ENCODE measurements at regions not wholly inside any gene's neighbourhood (a gene's known extent, or its start where the extent isn't known, plus 50 kb on each side); places are given as distances from the start of the nearest gene placed in this dataset.
A peak's percentile ranks its signal among the peaks of the same experiment; 100 is the strongest.

GRCh38 chr2:225122583-225123486 lies 80.6 kb upstream of the DOCK10 start:
- H3K4me3 Mint-ChIP-seq: no peak overlapping the region
- H3K4me1 Mint-ChIP-seq: no peaks in the 10 kb centered on the region
- no peaks in the 10 kb centered on the region for H3K36me3 Mint-ChIP-seq (ENCODE audit: low read depth)
- DNase-seq: peak; percentile 18
- H3K9me3 Mint-ChIP-seq: peaks cover 11% of the 10 kb centered on the region
- H3K27ac Mint-ChIP-seq: no peak overlapping the region
- no peaks in the 10 kb centered on the region for H3K27me3 Mint-ChIP-seq (ENCODE audit: low read depth, poor library complexity)
- TF ChIP-seq CTCF (IDR thresholded peaks at IDR 0.05): peak; percentile 45

GRCh38 chr2:225122007-225122406 lies 79.7 kb upstream of the DOCK10 start:
- DNase-seq: no peak
- no peaks in the 10 kb centered on the region for H3K27me3 Mint-ChIP-seq (ENCODE audit: low read depth, poor library complexity)
- no peak for TF ChIP-seq CTCF (IDR thresholded peaks at IDR 0.05)
- no peaks in the 10 kb centered on the region for H3K36me3 Mint-ChIP-seq (ENCODE audit: low read depth)
- H3K9me3 Mint-ChIP-seq: peaks cover 3% of the 10 kb centered on the region
- no peaks in the 10 kb centered on the region for H3K4me1 Mint-ChIP-seq
- H3K4me3 Mint-ChIP-seq: no peak overlapping the region
- H3K27ac Mint-ChIP-seq: no peak overlapping the region

- H3K4me1 Mint-ChIP-seq: no peaks in the 10 kb centered on the region
- no peaks in the 10 kb centered on the region for H3K27me3 Mint-ChIP-seq (ENCODE audit: low read depth, poor library complexity)
- H3K4me3 Mint-ChIP-seq: no peak overlapping the region
- no peak for DNase-seq
- H3K27ac Mint-ChIP-seq: no peak overlapping the region
- H3K9me3 Mint-ChIP-seq: no peaks in the 10 kb centered on the region
- no peak for TF ChIP-seq CTCF (IDR thresholded peaks at IDR 0.05)
- no peaks in the 10 kb centered on the region for H3K36me3 Mint-ChIP-seq (ENCODE audit: low read depth)
Measured at GRCh38 chr2:225120186-225120585, 77.9 kb upstream of the DOCK10 start.

- no peak for TF ChIP-seq CTCF (IDR thresholded peaks at IDR 0.05)
- H3K4me3 Mint-ChIP-seq: no peak overlapping the region
- no peaks in the 10 kb centered on the region for H3K9me3 Mint-ChIP-seq
- H3K27me3 Mint-ChIP-seq (ENCODE audit: low read depth, poor library complexity): no peaks in the 10 kb centered on the region
- no peaks in the 10 kb centered on the region for H3K4me1 Mint-ChIP-seq
- no peak overlapping the region for H3K27ac Mint-ChIP-seq
- no peaks in the 10 kb centered on the region for H3K36me3 Mint-ChIP-seq (ENCODE audit: low read depth)
- no peak for DNase-seq
Measured at GRCh38 chr2:225117051-225117716, 74.9 kb upstream of the DOCK10 start.

- DNase-seq: no peak
- Mint-ChIP-seq H3K27me3 (ENCODE audit: low read depth, poor library complexity) (peaks cover 4% of the 10 kb centered on the region), H3K27ac (no peak overlapping the region), H3K4me1 (no peaks in the 10 kb centered on the region), H3K4me3 (no peak overlapping the region), H3K9me3 (no peaks in the 10 kb centered on the region), H3K36me3 (ENCODE audit: low read depth) (no peaks in the 10 kb centered on the region)
- TF ChIP-seq CTCF (IDR thresholded peaks at IDR 0.05): no peak
Measured at GRCh38 chr2:225114786-225115323, 72.6 kb upstream of the DOCK10 start.
